ENCODE measurements at regions not wholly inside any gene's neighbourhood (a gene's known extent, or its start where the extent isn't known, plus 50 kb on each side); places are given as distances from the start of the nearest gene placed in this dataset.
A peak's percentile ranks its signal among the peaks of the same experiment; 100 is the strongest.

DNA sequence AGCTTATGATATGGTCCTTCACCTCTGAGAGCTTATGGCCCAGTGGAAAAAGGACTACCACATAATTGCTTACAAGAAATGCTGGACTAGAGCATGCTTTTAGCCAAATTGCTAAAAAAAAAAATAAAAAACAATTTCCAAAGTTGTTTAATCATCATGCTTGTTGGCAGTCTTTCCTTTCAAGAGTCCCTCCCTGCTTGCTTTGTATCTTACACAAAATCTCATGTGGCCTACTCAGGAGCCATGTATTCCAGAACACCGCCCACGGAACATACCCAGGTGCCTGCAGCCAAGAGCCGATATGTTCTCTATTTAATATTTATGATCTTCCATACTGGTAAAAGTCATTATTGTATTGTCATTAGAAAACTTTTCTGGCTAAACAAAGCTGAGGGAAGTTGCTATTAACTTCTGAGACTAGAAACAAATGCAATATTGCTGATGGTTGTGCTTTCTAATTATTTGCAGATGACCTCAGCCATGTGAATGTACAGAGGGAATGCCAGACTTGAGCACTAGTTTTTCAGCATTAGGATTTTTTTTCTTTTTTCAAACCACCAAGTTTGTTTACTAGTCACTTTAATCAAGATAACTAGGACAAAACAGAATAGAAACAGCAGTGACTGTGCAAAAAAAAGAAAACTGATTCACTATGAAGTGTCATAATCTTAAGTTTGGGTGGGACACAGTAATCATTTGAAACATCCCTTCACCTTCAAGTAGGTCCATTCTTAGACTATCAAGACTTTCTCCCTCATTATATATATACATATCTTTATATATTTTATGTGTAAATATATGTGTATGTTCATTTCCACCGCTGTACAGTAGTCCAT lies 129.3 kb upstream of the GORAB start:
- DNase-seq (ENCODE audit: low spot score): no peak
- Histone ChIP-seq H3K27me3 (no peaks in the 10 kb centered on the region), H3K4me1 (no peaks in the 10 kb centered on the region), H3K9me3 (no peaks in the 10 kb centered on the region), H3K27ac (peak overlapping the region in 1 of 2 donors; percentile 27), H3K4me3 (no peak overlapping the region), H3K36me3 (no peaks in the 10 kb centered on the region)
- TF ChIP-seq, protein P1, sequence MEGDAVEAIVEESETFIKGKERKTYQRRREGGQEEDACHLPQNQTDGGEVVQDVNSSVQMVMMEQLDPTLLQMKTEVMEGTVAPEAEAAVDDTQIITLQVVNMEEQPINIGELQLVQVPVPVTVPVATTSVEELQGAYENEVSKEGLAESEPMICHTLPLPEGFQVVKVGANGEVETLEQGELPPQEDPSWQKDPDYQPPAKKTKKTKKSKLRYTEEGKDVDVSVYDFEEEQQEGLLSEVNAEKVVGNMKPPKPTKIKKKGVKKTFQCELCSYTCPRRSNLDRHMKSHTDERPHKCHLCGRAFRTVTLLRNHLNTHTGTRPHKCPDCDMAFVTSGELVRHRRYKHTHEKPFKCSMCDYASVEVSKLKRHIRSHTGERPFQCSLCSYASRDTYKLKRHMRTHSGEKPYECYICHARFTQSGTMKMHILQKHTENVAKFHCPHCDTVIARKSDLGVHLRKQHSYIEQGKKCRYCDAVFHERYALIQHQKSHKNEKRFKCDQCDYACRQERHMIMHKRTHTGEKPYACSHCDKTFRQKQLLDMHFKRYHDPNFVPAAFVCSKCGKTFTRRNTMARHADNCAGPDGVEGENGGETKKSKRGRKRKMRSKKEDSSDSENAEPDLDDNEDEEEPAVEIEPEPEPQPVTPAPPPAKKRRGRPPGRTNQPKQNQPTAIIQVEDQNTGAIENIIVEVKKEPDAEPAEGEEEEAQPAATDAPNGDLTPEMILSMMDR (IDR thresholded peaks at IDR 0.05): no peak

DNA sequence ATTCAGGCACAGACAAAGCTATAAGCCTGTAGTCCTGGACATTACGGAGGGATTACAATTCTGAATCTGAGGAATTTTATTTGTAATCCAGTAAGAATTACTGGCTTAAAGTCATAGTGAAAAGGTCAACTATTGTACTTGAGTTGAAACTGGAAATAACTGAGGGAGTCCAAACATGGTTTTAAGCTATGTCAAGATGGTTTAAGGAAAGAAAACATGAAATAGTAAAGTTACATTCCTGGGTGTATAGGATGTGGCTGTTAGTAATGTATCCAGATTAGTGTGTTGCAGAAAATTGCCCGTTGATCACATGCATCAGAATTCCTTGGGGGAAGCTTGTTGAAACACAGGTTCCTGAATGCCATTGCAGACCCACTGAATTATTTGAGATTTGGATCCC lies 124.8 kb upstream of the GORAB start:
- TF ChIP-seq, protein P1 (IDR thresholded peaks at IDR 0.05): no peak

DNA sequence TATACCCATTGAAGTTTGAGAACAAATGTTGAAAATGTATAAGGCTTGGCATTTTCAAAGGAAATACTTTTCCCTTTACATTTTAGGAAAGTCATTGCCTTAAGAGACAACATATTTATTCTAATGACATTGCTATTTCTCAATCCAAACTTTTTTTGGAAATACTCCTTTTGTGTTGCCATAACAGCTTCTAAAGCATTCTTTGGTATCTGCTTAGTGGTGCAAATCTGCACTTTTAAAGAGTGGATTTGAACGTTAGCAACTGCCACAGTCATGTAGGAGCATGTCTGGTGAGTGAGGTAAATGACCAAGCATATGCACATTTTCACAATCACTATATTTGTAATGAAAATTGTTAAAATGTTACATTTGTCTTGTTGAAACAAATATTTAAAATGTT lies 124.4 kb upstream of the GORAB start:
- Histone ChIP-seq H3K27me3 (no peaks in the 10 kb centered on the region), H3K27ac (no peak overlapping the region), H3K9me3 (no peaks in the 10 kb centered on the region), H3K4me3 (no peak overlapping the region), H3K36me3 (no peaks in the 10 kb centered on the region), H3K4me1 (no peaks in the 10 kb centered on the region)
- no peak for DNase-seq (ENCODE audit: low spot score)
- TF ChIP-seq, protein P1 (IDR thresholded peaks at IDR 0.05): no peak

More for the DNA sequence above, 124.8 kb upstream of the GORAB start:
- H3K4me1 ChIP-seq: no peaks in the 10 kb centered on the region
- no peaks in the 10 kb centered on the region for H3K36me3 ChIP-seq
- H3K27ac ChIP-seq: no peak overlapping the region
- no peak overlapping the region for H3K4me3 ChIP-seq
- no peaks in the 10 kb centered on the region for H3K9me3 ChIP-seq
- no peaks in the 10 kb centered on the region for H3K27me3 ChIP-seq
- no peak for DNase-seq (ENCODE audit: low spot score)

DNA sequence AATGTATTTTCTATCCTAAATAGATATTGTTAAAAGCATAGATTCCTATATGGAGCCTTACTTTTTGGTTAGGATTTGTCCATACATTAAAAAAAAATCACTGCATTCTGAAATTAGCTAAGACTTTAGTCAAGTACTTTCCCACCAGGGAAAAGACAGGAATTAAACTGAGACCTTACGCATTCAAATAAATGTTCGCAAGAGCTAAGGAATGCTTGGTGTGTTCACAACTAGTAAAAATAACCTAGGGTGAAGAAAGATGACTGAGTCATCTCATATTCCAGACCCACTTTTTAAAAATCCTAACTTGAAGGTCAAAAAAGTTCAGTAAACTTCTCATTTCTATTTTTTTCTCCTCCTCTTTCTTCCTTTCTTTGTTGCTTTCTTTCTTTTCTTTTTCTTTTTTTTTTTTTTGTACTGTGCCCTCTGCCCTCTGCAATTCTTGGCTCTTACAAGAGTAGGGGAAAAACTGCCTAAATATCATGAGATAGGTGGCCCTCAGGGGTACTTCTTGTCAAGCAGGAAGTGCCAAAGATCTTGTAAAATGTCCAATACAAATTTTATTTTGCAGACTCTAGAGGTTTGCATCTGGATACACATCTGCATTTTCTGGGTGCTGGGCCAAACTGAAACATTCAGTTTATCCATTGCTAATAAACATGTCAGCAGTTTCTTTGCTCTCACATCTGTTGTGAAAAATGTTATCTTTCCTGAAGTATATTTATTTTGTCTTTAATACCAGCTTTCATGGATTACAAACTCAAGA lies 121.4 kb upstream of the GORAB start:
- peak overlapping the region; percentile 29 to 54 for H3K27ac ChIP-seq
- DNase-seq (ENCODE audit: low spot score): no peak
- TF ChIP-seq, protein P1 (IDR thresholded peaks at IDR 0.05): no peak

DNA sequence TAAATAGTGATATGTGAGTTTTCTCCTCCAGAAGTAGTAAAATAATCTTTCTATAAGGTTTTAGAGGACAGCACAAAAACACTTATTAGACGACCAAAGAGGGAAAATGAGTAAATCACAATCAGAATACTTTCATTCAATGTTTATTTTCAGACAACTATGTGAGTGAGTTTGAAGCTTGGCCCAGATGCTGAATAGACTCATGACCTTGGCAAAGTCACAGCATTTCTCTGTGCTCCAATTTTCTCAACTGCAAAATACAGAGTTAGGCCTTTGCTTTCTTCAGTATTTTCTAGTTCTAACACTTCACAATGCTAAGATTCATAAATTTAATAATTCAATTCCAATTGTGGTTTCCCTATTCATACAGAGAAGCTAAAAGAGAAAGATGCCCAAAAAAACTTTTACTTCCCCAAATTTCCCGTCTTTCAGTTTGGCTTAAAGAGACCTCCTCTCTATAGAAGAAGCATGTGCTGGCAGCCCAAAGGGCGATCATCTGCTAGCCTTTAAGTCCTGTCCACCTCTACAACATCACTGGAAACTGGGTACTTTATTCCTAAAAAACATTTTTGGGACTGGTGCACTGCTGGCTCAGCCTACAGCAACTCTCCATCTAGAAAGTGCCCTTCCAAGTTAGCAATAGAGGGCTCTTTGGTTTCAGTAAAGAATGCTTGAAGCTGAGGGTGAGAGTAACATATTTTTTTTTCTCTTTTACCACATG lies 116.8 kb upstream of the GORAB start:
- H3K27me3 ChIP-seq: no peaks in the 10 kb centered on the region
- H3K36me3 ChIP-seq: no peaks in the 10 kb centered on the region
- no peaks in the 10 kb centered on the region for H3K9me3 ChIP-seq
- no peak overlapping the region for H3K4me3 ChIP-seq
- TF ChIP-seq, protein P1 (IDR thresholded peaks at IDR 0.05): no peak
- peak overlapping the region; percentile 30 to 69 for H3K27ac ChIP-seq
- peaks cover 0 to 19% of the 10 kb centered on the region in 2 donors for H3K4me1 ChIP-seq
- no peak for DNase-seq (ENCODE audit: low spot score)

More for the DNA sequence above, 121.4 kb upstream of the GORAB start:
- Histone ChIP-seq H3K27me3 (no peaks in the 10 kb centered on the region), H3K9me3 (no peaks in the 10 kb centered on the region), H3K36me3 (no peaks in the 10 kb centered on the region), H3K4me1 (peaks cover 0 to 14% of the 10 kb centered on the region in 2 donors), H3K4me3 (no peak overlapping the region)
